ENCODE measurements at regions not wholly inside any gene's neighbourhood (a gene's known extent, or its start where the extent isn't known, plus 50 kb on each side); places are given as distances from the start of the nearest gene placed in this dataset.

GRCh38 chrX:7689791-7690412 is 153.1 kb upstream of the VCX start:
- Mint-ChIP-seq H3K4me1 (no peaks in the 10 kb centered on the region), H3K27ac (no peak overlapping the region), H3K4me3 (no peak overlapping the region), H3K36me3 (ENCODE audit: low read depth) (no peaks in the 10 kb centered on the region), H3K27me3 (ENCODE audit: low read depth, poor library complexity) (no peaks in the 10 kb centered on the region), H3K9me3 (no peaks in the 10 kb centered on the region)
- no peak for DNase-seq
- TF ChIP-seq, protein P1, sequence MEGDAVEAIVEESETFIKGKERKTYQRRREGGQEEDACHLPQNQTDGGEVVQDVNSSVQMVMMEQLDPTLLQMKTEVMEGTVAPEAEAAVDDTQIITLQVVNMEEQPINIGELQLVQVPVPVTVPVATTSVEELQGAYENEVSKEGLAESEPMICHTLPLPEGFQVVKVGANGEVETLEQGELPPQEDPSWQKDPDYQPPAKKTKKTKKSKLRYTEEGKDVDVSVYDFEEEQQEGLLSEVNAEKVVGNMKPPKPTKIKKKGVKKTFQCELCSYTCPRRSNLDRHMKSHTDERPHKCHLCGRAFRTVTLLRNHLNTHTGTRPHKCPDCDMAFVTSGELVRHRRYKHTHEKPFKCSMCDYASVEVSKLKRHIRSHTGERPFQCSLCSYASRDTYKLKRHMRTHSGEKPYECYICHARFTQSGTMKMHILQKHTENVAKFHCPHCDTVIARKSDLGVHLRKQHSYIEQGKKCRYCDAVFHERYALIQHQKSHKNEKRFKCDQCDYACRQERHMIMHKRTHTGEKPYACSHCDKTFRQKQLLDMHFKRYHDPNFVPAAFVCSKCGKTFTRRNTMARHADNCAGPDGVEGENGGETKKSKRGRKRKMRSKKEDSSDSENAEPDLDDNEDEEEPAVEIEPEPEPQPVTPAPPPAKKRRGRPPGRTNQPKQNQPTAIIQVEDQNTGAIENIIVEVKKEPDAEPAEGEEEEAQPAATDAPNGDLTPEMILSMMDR (IDR thresholded peaks at IDR 0.05), result no peak

GRCh38 chrX:7680181-7680580 is 162.8 kb upstream of the VCX start:
- no peak overlapping the region for H3K27ac Mint-ChIP-seq
- H3K9me3 Mint-ChIP-seq, result peaks cover 3% of the 10 kb centered on the region
- H3K4me1 Mint-ChIP-seq, result no peaks in the 10 kb centered on the region
- H3K27me3 Mint-ChIP-seq (ENCODE audit: low read depth, poor library complexity), result no peaks in the 10 kb centered on the region
- no peaks in the 10 kb centered on the region for H3K36me3 Mint-ChIP-seq (ENCODE audit: low read depth)
- H3K4me3 Mint-ChIP-seq, result no peak overlapping the region
- TF ChIP-seq, protein P1 (IDR thresholded peaks at IDR 0.05), result no peak
- no peak for DNase-seq

- TF ChIP-seq, protein P1 (IDR thresholded peaks at IDR 0.05), result no peak
- H3K27ac Mint-ChIP-seq, result no peak overlapping the region
- H3K36me3 Mint-ChIP-seq (ENCODE audit: low read depth), result peaks cover 45% of the 10 kb centered on the region
- peaks cover 21% of the 10 kb centered on the region for H3K4me1 Mint-ChIP-seq
- no peak overlapping the region for H3K4me3 Mint-ChIP-seq
- H3K27me3 Mint-ChIP-seq (ENCODE audit: low read depth, poor library complexity), result peaks cover 6% of the 10 kb centered on the region
- H3K9me3 Mint-ChIP-seq, result peaks cover 62% of the 10 kb centered on the region
- no peak for DNase-seq
Observed at GRCh38 chrX:7654316-7654715, 188.7 kb upstream of the VCX start.

GRCh38 chrX:7647831-7648230 is 195.1 kb upstream of the VCX start:
- Mint-ChIP-seq H3K9me3 (peaks cover 28% of the 10 kb centered on the region), H3K27me3 (ENCODE audit: low read depth, poor library complexity) (peaks cover 3% of the 10 kb centered on the region)
- TF ChIP-seq, protein P1 (IDR thresholded peaks at IDR 0.05), result no peak

GRCh38 chrX:7641141-7641540 is 201.8 kb upstream of the VCX start:
- DNase-seq, result no peak
- Mint-ChIP-seq H3K4me3 (no peak overlapping the region), H3K36me3 (ENCODE audit: low read depth) (peaks cover 47% of the 10 kb centered on the region), H3K27me3 (ENCODE audit: low read depth, poor library complexity) (no peaks in the 10 kb centered on the region), H3K27ac (no peak overlapping the region), H3K4me1 (peaks cover 7% of the 10 kb centered on the region), H3K9me3 (peaks cover 33% of the 10 kb centered on the region)
- TF ChIP-seq, protein P1 (IDR thresholded peaks at IDR 0.05), result no peak

More at GRCh38 chrX:7647831-7648230, 195.1 kb upstream of the VCX start:
- peak; percentile 15 for DNase-seq
- Mint-ChIP-seq H3K36me3 (ENCODE audit: low read depth) (peaks cover 32% of the 10 kb centered on the region), H3K4me3 (peak overlapping the region; percentile 33), H3K27ac (peak overlapping the region; percentile 99), H3K4me1 (peaks cover 51% of the 10 kb centered on the region)

- peaks cover 44% of the 10 kb centered on the region for H3K36me3 Mint-ChIP-seq (ENCODE audit: low read depth)
- TF ChIP-seq, protein P1 (IDR thresholded peaks at IDR 0.05), result no peak
Observed at GRCh38 chrX:7640392-7640791, 202.6 kb upstream of the VCX start.

More at GRCh38 chrX:7640392-7640791, 202.6 kb upstream of the VCX start:
- Mint-ChIP-seq H3K27ac (no peak overlapping the region), H3K9me3 (peaks cover 31% of the 10 kb centered on the region), H3K4me1 (peaks cover 5% of the 10 kb centered on the region), H3K27me3 (ENCODE audit: low read depth, poor library complexity) (no peaks in the 10 kb centered on the region), H3K4me3 (no peak overlapping the region)
- no peak for DNase-seq

Measured in nephron progenitor cell (in vitro differentiated cells).